ENCODE measurements at regions not wholly inside any gene's neighbourhood (a gene's known extent, or its start where the extent isn't known, plus 50 kb on each side); places are given as distances from the start of the nearest gene placed in this dataset.
A peak's percentile ranks its signal among the peaks of the same experiment; 100 is the strongest.
"Not testable (repeated sequence)": the region's sequence is repeated elsewhere in the genome, so short reads cannot be mapped to it uniquely, and the experiment has no call there.

DNA sequence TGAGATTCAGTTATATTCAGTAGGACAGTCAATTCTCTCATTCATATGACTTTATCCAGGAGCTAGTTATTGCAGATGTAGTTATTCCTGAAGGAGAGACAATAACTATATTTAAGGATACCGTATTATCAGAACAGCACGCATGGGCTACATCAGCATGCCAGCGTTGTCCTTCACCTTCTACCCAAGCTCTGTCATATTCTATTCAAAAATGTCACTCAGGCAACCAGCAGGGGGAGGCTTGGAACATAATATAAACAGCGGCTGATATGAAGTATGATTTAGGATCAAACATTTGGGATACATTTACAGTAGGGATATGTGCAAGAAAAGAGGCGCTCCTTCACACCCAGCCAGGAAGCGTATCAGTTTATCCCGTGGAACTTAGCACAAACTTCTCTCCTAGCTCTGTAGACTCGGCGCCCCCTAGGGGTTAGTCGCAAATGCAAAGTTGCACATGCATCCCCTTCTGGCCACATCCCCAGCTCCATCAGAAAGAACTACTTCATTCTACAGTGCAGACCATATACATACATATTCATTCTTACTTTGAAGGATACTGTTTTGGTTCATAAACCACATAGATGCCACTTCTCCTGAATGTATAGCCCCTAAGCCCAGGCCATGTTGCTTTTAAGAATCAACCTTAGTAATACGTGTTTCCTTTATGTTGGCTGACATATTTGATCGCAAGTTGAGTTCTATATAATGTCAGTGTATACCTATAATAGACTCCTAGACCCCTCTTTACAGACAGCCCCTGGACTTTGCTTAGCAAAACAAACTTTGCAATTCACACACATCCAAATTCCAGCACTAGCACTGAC lies 759.4 kb downstream of the ADCYAP1 start:
- Histone ChIP-seq H3K27ac (no peak overlapping the region), H3K9me3 (ENCODE audit: severe bottlenecking) (no peaks in the 10 kb centered on the region), H3K36me3 (no peaks in the 10 kb centered on the region), H3K4me3 (ENCODE audit: low read depth, low read length) (no peak overlapping the region), H3K27me3 (ENCODE audit: insufficient read depth, low read depth, severe bottlenecking) (no peaks in the 10 kb centered on the region)
- peak; percentile 76 for DNase-seq
- TF ChIP-seq, protein P1, sequence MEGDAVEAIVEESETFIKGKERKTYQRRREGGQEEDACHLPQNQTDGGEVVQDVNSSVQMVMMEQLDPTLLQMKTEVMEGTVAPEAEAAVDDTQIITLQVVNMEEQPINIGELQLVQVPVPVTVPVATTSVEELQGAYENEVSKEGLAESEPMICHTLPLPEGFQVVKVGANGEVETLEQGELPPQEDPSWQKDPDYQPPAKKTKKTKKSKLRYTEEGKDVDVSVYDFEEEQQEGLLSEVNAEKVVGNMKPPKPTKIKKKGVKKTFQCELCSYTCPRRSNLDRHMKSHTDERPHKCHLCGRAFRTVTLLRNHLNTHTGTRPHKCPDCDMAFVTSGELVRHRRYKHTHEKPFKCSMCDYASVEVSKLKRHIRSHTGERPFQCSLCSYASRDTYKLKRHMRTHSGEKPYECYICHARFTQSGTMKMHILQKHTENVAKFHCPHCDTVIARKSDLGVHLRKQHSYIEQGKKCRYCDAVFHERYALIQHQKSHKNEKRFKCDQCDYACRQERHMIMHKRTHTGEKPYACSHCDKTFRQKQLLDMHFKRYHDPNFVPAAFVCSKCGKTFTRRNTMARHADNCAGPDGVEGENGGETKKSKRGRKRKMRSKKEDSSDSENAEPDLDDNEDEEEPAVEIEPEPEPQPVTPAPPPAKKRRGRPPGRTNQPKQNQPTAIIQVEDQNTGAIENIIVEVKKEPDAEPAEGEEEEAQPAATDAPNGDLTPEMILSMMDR (IDR thresholded peaks at IDR 0.05; ENCODE audit: low read depth, low read length): peak; percentile 85

GRCh38 chr18:1665079-1665478 lies 760.4 kb downstream of the ADCYAP1 start:
- H3K4me3 ChIP-seq (ENCODE audit: low read depth, low read length): no peak overlapping the region
- H3K36me3 ChIP-seq: no peaks in the 10 kb centered on the region
- H3K27ac ChIP-seq: no peak overlapping the region
- DNase-seq: no peak
- no peaks in the 10 kb centered on the region for H3K9me3 ChIP-seq (ENCODE audit: severe bottlenecking)
- H3K27me3 ChIP-seq (ENCODE audit: insufficient read depth, low read depth, severe bottlenecking): no peaks in the 10 kb centered on the region
- TF ChIP-seq, protein P1 (IDR thresholded peaks at IDR 0.05; ENCODE audit: low read depth, low read length): no peak

GRCh38 chr18:1668279-1668678 lies 763.6 kb downstream of the ADCYAP1 start:
- H3K4me3 ChIP-seq (ENCODE audit: low read depth, low read length): no peak overlapping the region
- no peaks in the 10 kb centered on the region for H3K9me3 ChIP-seq (ENCODE audit: severe bottlenecking)
- no peaks in the 10 kb centered on the region for H3K27me3 ChIP-seq (ENCODE audit: insufficient read depth, low read depth, severe bottlenecking)
- no peak for DNase-seq
- TF ChIP-seq, protein P1 (IDR thresholded peaks at IDR 0.05; ENCODE audit: low read depth, low read length): no peak
- no peak overlapping the region for H3K27ac ChIP-seq
- H3K36me3 ChIP-seq: no peaks in the 10 kb centered on the region

GRCh38 chr18:1671710-1672109 lies 767.0 kb downstream of the ADCYAP1 start:
- H3K36me3 ChIP-seq; DNase-seq; H3K4me3 ChIP-seq (ENCODE audit: low read depth, low read length); H3K9me3 ChIP-seq (ENCODE audit: severe bottlenecking); H3K27ac ChIP-seq; H3K27me3 ChIP-seq (ENCODE audit: insufficient read depth, low read depth, severe bottlenecking): not testable (repeated sequence)

- no peak for DNase-seq
- no peaks in the 10 kb centered on the region for H3K27me3 ChIP-seq (ENCODE audit: insufficient read depth, low read depth, severe bottlenecking)
- H3K4me3 ChIP-seq (ENCODE audit: low read depth, low read length): no peak overlapping the region
- no peak overlapping the region for H3K27ac ChIP-seq
- TF ChIP-seq, protein P1 (IDR thresholded peaks at IDR 0.05; ENCODE audit: low read depth, low read length): no peak
- H3K9me3 ChIP-seq (ENCODE audit: severe bottlenecking): no peaks in the 10 kb centered on the region
- H3K36me3 ChIP-seq: no peaks in the 10 kb centered on the region
These were observed 771.7 kb downstream of the ADCYAP1 start for GRCh38 chr18:1676387-1676786.

GRCh38 chr18:1680108-1680507 lies 775.4 kb downstream of the ADCYAP1 start:
- Histone ChIP-seq H3K27me3 (ENCODE audit: insufficient read depth, low read depth, severe bottlenecking) (no peaks in the 10 kb centered on the region), H3K36me3 (no peaks in the 10 kb centered on the region), H3K27ac (no peak overlapping the region), H3K4me3 (ENCODE audit: low read depth, low read length) (no peak overlapping the region), H3K9me3 (ENCODE audit: severe bottlenecking) (no peaks in the 10 kb centered on the region)
- TF ChIP-seq, protein P1 (IDR thresholded peaks at IDR 0.05; ENCODE audit: low read depth, low read length): no peak
- no peak for DNase-seq
